Activated naive CD4-positive, alpha-beta T cell treated with anti-CD3 and anti-CD28 coated beads, Interleukin-2, amount 50 U/mL, for 72 hours (primary cell): ENCODE measurements at regions not wholly inside any gene's neighbourhood (a gene's known extent, or its start where the extent isn't known, plus 50 kb on each side); places are given as distances from the start of the nearest gene placed in this dataset.
"Not testable (repeated sequence)": the region's sequence is repeated elsewhere in the genome, so short reads cannot be mapped to it uniquely, and the experiment has no call there.

Experiments used
- ATAC-seq, 2 donors: fragments of 150-1000 bp; cut with Tn5 transposase; 2 replicates each; pipeline ENCODE4 v1.10.0; 2021; ENCODE audit warnings: mild to moderate bottlenecking in 2 of 2, moderate library complexity in 2 of 2
- DNase-seq, 2 donors: peaks; one replicate each; pipeline ENCODE4 v3.0.0; 2021 to 2022; ENCODE audit warnings: low spot score in 2 of 2
- H3K27ac Mint-ChIP-seq, 2 donors: one replicate each; pipeline ENCODE4 v1.8.0; 2022; ENCODE audit warnings: mild to moderate bottlenecking in 2 of 2, mixed read lengths in 2 of 2
- H3K36me3 Mint-ChIP-seq, 2 donors: one replicate each; pipeline ENCODE4 v1.8.0; 2022; ENCODE audit warnings: mixed read lengths in 2 of 2
- H3K9me3 Mint-ChIP-seq, 2 donors: one replicate each; pipeline ENCODE4 v1.8.0; 2022; ENCODE audit warnings: mixed read lengths in 2 of 2

DNA sequence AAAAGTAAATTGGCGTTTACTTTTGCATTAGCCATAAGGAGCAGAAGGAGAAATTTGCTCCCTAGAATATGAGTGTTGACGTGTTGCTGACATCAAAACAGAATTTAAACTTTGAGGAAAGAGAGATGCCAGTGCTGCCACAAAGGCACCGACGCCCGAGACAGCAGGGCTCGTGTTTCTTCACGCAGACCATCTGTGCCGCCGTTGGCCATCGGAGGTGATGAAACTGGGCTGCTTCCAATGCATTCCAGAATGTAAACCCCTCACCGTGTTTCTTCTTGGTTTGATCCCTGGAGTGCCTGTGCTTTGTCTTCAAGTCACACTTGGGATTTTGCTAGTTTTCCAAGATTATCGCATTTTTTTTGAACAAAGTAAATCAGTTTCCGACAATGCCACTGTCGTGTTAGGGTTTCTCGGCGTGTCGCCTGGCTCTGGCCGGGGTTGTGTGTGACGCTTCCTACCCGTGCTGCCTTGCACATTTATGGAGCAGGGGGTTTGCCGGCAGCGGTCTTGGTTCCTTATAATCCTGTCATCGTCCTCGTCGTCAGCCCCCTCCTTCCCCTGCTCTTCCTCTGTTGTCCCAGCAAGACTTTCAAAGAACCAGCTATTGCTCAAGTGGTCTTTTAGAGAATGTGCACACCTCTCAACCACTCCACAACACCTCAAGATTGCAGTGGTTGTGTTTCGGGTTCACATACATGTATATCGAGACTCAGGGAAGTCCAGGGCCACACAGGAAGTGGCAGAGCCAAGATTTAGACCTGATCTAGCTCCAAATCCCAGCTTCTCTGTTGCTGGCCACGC, 103.9 kb downstream of the METRNL start:
- no peaks in the 10 kb centered on the region for H3K9me3 Mint-ChIP-seq
- DNase-seq (peak in 1 of 2 donors; percentile 34), ATAC-seq (no peak)
- H3K27ac Mint-ChIP-seq, result no peak overlapping the region
- no peaks in the 10 kb centered on the region for H3K36me3 Mint-ChIP-seq

GRCh38 chr17:83183951-83184506, 104.6 kb downstream of the METRNL start:
- H3K9me3 Mint-ChIP-seq, result no peaks in the 10 kb centered on the region
- no peaks in the 10 kb centered on the region for H3K36me3 Mint-ChIP-seq
- ATAC-seq (no peak), DNase-seq (peak in 1 of 2 donors; percentile 14)
- no peak overlapping the region for H3K27ac Mint-ChIP-seq

GRCh38 chr17:83185023-83186002, 105.9 kb downstream of the METRNL start:
- H3K9me3 Mint-ChIP-seq, result no peaks in the 10 kb centered on the region
- H3K27ac Mint-ChIP-seq, result no peak overlapping the region
- no peaks in the 10 kb centered on the region for H3K36me3 Mint-ChIP-seq
- DNase-seq (peak in 1 of 2 donors; percentile 49), ATAC-seq (no peak)

- ATAC-seq, result no peak
- Mint-ChIP-seq H3K9me3 (no peaks in the 10 kb centered on the region), H3K36me3 (no peaks in the 10 kb centered on the region), H3K27ac (no peak overlapping the region)
- DNase-seq, result peak in 1 of 2 donors; percentile 52
Measured at GRCh38 chr17:83186226-83186625, 106.8 kb downstream of the METRNL start.

DNA sequence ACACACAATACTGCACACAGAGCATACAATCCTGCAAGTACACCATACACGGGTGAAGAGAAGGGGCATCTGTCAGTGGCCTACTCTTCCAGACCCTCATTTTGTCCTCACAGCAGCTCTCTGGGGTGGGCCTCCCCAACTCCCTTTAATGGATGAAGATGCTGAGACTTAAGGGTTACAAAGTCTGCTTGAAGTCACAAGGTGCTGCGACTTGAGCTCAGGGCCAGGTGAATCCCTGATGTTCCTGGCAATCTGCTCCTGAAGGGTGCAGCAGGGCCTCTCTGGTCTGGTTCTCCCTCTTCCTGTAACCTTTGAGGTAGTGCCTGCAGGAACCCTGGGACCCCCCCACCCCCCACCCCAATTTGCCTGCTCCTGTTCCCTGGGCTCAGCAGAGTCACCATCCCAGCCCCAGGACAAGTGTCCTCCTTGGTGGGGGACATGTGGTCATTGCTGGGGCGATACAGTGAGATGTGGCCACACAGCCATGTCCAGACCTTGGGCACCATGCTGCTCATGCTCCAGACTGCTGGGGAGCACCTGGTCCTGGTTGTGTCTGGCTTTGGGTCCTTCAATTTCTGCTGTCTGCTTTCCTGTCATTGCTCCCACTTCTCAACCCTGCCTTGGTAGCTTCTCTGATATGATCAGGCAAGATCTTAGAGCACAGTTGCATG, 107.5 kb downstream of the METRNL start:
- ATAC-seq (no peak), DNase-seq (peak in 1 of 2 donors; percentile 26)
- Mint-ChIP-seq H3K9me3 (no peaks in the 10 kb centered on the region), H3K27ac (no peak overlapping the region), H3K36me3 (no peaks in the 10 kb centered on the region)

- Mint-ChIP-seq H3K36me3 (no peaks in the 10 kb centered on the region), H3K27ac (no peak overlapping the region), H3K9me3 (no peaks in the 10 kb centered on the region)
- DNase-seq (peak in 1 of 2 donors; percentile 7), ATAC-seq (peak; percentile 62 to 76)
Measured at GRCh38 chr17:83187782-83188311, 108.4 kb downstream of the METRNL start.

GRCh38 chr17:83189044-83190003, 109.9 kb downstream of the METRNL start:
- Mint-ChIP-seq H3K27ac (peak overlapping the region in 1 of 2 donors; percentile 12), H3K36me3 (no peaks in the 10 kb centered on the region), H3K9me3 (no peaks in the 10 kb centered on the region)
- no peak for ATAC-seq
- peak; percentile 1 to 26 for DNase-seq

DNA sequence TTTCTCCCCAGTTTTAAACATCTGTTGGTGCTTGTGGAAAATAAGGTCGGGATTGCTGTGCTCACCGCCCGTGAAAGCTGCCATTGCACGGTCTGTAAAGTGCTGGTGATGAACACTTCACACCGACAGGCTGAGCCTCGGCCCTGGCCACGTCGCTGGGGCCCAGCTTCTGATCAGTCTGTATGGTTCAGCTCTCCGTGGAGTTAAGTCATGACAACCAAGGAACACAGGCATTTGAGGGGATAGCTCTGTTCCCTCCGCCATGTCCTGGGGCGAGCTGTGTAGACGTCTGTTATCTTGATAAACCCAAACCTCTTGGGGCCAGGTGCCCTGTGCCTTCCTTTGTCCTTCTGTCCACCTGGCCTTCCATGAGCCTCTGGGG, 110.6 kb downstream of the METRNL start:
- no peak overlapping the region for H3K27ac Mint-ChIP-seq
- DNase-seq (peak; percentile 0 to 39), ATAC-seq (no peak)
- no peaks in the 10 kb centered on the region for H3K9me3 Mint-ChIP-seq
- no peaks in the 10 kb centered on the region for H3K36me3 Mint-ChIP-seq

- peak; percentile 1 to 33 for DNase-seq
- H3K36me3 Mint-ChIP-seq, result no peaks in the 10 kb centered on the region
- H3K9me3 Mint-ChIP-seq, result no peaks in the 10 kb centered on the region
- H3K27ac Mint-ChIP-seq, result no peak overlapping the region
- no peak for ATAC-seq
Measured at GRCh38 chr17:83190601-83191387, 111.4 kb downstream of the METRNL start.

GRCh38 chr17:83191388-83192160, 112.2 kb downstream of the METRNL start:
- no peaks in the 10 kb centered on the region for H3K36me3 Mint-ChIP-seq
- H3K9me3 Mint-ChIP-seq, result no peaks in the 10 kb centered on the region
- no peak overlapping the region for H3K27ac Mint-ChIP-seq
- ATAC-seq (no peak), DNase-seq (peak; percentile 2 to 44)

- ATAC-seq (no peak), DNase-seq (peak; percentile 2 to 31)
- Mint-ChIP-seq H3K36me3 (no peaks in the 10 kb centered on the region), H3K9me3 (no peaks in the 10 kb centered on the region), H3K27ac (no peak overlapping the region)
Measured at GRCh38 chr17:83192161-83192788, 112.9 kb downstream of the METRNL start.

DNA sequence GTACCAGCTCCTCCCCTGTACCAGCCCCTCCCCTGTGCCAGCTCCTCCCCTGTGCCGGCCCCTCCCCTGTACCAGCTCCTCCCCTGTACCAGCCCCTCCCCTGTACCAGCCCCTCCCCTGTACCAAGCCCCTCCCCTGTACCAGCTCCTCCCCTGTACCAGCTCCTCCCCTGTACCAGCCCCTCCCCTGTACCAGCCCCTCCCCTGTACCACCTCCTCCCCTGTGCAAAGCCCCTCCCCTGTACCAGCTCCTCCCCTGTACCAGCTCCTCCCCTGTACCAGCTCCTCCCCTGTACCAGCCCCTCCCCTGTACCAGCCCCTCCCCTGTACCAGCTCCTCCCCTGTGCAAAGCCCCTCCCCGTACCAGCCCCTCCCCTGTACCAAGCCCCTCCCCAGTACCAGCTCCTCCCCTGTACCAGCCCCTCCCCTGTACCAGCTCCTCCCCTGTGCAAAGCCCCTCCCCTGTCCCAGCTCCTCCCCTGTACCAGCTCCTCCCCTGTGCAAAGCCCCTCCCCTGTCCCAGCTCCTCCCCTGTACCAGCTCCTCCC, 113.5 kb downstream of the METRNL start:
- not testable (repeated sequence) for H3K9me3 Mint-ChIP-seq, H3K36me3 Mint-ChIP-seq, ATAC-seq, H3K27ac Mint-ChIP-seq
- DNase-seq, result peak in 1 of 2 donors; percentile 1

DNA sequence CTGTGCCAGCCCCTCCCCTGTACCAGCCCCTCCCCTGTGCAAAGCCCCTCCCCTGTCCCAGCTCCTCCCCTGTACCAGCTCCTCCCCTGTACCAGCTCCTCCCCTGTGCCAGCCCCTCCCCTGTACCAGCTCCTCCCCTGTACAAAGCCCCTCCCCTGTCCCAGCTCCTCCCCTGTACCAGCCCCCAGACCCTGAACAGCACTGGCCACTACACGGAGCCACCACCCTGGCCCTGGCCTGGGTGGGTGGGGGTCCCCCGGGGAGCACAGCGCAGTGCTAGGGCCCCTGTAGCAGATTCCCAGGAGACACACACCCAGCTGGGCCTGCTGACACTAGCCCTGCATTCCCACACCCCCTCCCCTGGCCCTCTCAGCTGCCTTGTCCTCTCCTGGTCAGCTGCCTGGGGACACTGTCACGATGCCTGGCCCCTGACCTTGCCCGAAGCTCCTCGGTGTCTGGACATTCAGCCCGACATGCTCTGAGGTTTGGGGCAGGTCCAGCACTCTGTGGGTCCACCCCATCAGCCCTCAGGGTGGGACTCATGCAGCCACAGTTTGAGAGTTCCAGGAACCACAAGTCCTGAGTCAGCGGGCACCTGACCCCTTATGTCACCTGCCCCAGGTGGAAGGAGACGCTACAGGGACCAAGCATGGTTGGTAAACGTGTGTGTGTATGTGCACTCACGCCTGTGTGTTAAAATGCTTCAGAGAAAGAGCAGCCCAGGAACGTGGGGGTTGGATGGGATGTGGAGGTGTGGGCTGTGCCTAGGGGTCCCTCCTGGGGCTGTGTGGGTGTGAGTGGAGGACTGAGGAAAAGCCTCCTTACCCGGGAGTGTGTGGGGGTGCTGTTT, 114.2 kb downstream of the METRNL start:
- no peaks in the 10 kb centered on the region for H3K9me3 Mint-ChIP-seq
- ATAC-seq (peak; percentile 71 to 72), DNase-seq (peak; percentile 3 to 55)
- H3K27ac Mint-ChIP-seq, result no peak overlapping the region
- no peaks in the 10 kb centered on the region for H3K36me3 Mint-ChIP-seq
